ENCODE measurements at regions not wholly inside any gene's neighbourhood (a gene's known extent, or its start where the extent isn't known, plus 50 kb on each side); places are given as distances from the start of the nearest gene placed in this dataset.

DNA sequence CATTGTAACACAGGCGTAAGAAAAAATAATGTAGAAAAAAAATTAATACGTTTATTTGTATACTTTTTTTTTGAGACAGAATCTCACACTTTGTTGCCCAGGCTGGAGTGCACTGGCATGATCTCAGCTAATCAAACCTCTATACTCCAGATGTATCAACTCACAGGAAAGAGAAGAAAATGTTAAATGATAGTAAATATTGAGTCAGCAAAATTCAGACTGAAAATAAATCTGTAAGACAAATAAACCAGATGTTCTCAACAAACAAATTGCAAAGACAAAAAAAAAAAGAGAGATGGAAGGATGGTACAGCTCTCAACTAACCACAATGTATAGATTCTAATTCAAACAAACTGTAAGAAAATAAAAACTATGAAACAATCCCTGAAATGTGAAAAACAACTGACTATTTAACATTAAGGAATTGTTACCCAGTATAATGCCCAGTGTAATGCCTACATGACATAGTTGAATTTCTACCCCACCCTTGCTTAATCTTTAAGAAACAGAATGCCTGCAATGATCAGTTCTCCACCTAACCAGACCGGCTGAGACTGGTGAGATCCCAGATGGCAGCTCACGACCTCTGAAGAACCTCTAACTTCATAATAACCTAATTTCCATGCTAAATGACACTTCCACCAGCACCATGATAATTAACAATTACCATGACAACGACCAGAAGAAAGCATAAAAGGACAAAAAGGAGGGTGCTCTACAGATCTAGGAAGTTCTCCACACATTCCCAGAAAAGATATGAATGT is 272.0 kb upstream of the GNAI1 start:
- no peak for DNase-seq

DNA sequence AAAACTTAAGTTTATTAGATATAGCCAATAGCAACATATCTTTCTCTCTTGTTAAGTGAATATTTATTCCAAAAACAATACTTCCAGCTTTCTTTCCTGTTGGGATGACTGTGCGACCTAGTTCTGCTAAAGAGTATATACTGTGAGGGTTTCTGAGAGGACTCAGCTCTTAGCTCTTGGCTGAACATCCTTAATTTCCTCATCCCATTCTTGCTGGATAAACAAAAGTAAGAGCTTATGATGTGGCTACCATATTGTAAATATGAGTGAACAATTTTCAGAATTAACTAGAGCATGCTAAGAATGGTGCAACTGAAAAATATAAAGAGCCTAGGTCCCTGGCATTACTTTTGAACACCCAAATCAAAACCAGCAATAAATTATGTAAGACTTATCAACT is 279.5 kb upstream of the GNAI1 start:
- DNase-seq, result no peak

GRCh38 chr7:79854621-79855020 is 280.0 kb upstream of the GNAI1 start:
- no peak for DNase-seq

GRCh38 chr7:79837915-79838314 is 296.7 kb upstream of the GNAI1 start:
- no peak for DNase-seq

GRCh38 chr7:79833616-79834015 is 301.0 kb upstream of the GNAI1 start:
- no peak for DNase-seq

DNA sequence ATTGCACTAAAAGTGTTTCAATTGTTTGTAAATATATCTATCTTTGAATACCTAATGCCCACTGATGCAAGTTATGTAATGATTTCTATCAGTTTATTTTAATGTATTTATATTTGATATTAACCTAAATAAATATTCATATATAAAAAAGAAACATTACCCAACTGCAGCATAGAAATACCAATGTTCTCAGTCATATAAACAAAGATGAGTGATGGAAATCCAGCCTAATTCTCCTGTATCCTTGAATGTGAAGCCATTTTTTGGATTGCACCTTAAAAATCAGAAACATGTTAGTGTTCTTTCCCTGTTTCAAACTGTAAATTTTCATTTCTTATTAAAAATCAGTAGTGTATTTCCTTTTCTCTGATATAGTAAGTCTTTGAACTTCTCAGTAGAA is 305.8 kb upstream of the GNAI1 start:
- DNase-seq, result no peak

DNA sequence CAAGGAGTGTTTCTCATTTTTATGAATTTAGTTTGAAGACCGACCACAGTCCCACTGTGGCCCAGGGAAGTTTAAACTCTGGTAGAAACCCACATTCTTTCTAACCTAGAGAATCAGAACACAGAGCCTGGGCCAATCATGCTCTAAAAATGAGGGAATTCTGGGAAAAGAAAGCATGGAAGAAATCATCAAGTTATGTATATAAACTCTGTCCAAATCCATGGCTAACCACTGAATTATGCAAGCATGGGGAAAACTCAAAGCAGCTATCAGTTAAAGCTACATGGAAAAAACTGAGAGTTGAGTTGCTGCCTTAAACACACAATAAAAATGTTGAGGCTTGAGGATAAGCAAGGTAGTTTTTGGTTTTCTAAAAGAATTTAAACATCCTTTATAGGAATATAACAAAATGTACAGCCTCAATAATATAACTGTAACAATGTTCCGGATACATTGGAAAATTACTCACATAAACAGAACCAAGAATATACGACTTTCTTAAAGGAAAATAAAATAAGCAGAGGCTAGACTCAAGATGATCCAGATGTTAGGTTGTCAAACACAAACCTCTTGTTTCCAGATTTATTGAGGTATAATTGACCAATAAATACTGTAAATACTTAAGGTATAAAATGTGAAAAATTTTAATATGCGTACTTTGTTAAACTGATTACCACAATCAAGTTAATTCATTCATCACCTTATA is 311.2 kb upstream of the GNAI1 start:
- DNase-seq, result no peak

DNA sequence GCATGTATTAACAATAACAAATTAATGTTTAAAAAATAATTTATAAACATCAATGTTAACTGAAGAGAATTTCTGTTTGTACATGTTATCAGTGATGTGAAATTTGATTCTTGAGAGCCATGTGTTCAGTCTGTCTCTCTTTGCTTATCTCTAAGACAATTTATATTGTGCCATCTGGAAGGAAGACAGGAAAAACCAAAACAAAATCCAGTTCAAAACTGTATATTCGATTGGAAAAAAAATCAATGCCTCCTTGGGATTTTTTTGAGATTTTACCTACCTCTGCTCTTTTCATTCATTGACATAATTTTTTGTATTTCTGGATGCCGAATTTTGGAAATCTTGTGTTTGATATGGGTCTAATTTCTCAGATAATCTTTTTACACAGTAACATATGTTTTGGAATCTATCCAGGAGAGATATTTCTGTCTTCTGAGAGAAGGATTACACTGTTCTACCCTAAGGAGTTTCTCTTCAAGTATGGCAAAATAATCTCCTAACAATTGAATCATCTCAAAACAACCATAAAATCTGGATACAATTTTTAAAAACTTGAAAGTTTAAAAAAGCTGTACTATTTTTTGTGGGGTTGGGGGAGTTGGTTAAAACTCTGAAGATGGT is 311.9 kb upstream of the GNAI1 start:
- DNase-seq, result no peak

GRCh38 chr7:79820387-79820786 is 314.2 kb upstream of the GNAI1 start:
- DNase-seq, result peak; percentile 43

GRCh38 chr7:79810916-79811315 is 323.7 kb upstream of the GNAI1 start:
- DNase-seq, result no peak

- DNase-seq, result peak; percentile 61
Measured at GRCh38 chr7:79806161-79806734, 328.4 kb upstream of the GNAI1 start.

GRCh38 chr7:79790656-79791262 is 337.3 kb upstream of the MAGI2 start:
- DNase-seq, result no peak

GRCh38 chr7:79789584-79790345 is 336.3 kb upstream of the MAGI2 start:
- DNase-seq, result peak; percentile 55

DNA sequence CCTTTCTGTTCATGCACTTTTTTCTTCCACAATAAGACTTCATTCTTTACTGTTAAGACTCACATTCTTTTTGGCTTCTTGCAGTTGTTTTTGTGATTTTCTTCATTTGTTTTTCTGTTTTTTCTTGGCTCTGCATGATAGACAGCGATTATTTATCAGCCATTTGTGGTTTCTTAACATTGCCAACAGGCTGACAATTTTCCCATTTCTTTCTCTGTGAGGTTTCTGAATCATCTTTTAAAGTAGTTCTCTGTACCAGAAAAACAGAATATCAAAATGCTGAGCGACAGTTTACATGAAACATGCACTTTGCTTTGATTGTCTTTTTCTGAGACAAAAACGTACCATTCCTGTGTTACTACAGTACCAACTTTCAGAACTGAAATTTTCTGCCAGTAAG is 334.2 kb upstream of the MAGI2 start:
- DNase-seq, result no peak

DNA sequence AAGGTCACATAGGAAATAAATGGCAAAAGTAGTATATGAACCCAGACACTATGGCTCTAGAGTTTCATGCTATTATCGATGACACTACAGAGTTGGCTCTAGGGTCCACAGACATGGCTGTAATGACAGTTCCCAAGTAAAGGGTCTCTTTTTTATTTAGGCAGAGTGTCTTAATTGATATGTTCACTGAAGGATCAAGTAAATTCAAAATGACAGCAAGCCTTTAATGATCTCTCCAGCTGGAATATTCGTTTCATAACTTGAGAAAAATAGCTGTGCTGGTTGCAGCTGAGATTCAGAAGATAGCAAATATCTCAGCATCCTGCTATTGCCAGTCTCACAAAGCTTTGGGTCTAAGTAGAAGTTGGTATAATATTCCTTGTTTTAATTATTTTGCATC is 333.6 kb upstream of the MAGI2 start:
- DNase-seq, result no peak

- no peak for DNase-seq
Measured at GRCh38 chr7:79786187-79786586, 332.7 kb upstream of the MAGI2 start.

DNA sequence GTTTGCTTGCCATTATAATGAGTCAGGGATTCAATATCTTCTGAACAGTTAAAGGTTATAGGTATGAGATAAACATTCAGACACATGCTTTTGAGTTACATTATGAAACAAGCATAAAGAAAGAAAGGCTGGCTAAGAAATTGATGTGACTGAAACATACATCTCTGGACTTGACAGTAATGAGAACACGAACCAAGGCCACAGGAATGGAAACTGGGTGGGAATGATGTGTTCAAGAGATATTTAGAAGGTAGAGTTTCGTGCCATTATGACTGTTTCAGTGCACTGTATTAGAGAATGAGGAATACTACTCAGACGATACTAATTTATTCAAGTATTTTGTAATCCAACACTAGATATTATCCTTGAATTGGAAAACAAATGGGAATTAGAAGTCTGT is 332.1 kb upstream of the MAGI2 start:
- no peak for DNase-seq

DNA sequence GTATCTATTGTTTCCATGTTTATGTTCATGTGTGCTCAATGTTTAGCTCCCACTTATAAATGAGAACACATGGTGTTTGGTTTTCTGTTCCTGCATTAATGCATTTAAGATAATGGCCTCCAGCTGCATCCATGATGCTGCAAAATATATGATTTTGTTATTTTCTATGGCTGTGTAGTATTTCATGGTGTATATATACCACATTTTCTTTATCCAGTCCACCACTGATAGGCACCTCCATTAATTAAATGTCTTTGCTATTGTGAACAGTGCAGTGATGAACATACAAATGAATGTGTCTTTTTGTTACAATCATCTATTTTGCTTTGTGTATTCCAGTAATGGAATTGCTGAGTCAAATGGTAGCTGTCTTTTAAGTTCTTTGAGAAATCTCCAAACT is 329.4 kb upstream of the MAGI2 start:
- no peak for DNase-seq

DNA sequence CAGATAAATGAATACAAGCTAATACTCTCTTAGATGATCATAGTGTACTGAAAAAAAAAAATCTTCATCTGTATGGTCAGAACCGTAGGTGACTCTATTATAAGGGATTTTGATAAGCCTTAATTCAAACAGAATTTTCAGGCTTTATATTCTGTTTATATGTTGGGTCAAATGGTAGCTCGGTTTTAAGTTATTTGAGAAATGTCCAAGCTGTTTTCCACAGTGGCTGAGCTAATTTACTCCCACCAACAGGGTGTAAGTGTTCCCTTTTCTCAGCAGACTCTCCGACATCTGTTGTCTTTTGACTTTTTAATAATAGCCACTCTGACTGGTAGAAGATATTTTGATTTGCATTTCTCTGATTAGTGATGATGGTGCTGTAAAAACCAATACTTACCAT is 328.8 kb upstream of the MAGI2 start:
- DNase-seq, result no peak

GRCh38 chr7:79781716-79782115 is 328.2 kb upstream of the MAGI2 start:
- DNase-seq, result no peak

- DNase-seq, result peak; percentile 94
Measured at GRCh38 chr7:79778786-79779770, 325.6 kb upstream of the MAGI2 start.
